Endodermal cell (in vitro differentiated cells): ENCODE measurements at regions not wholly inside any gene's neighbourhood (a gene's known extent, or its start where the extent isn't known, plus 50 kb on each side); places are given as distances from the start of the nearest gene placed in this dataset.

Experiments
- DNase-seq: peaks from one replicate; pipeline ENCODE4 v3.0.0-alpha.2; 2017
- H3K27ac ChIP-seq: 2 replicates; pipeline ENCODE4 v1.5.1; 2013; ENCODE audit warnings: mild to moderate bottlenecking, low read depth, low read length, moderate library complexity
- H3K27me3 ChIP-seq: 2 replicates; pipeline ENCODE4 v1.6.1; 2013; ENCODE audit warnings: mild to moderate bottlenecking, low read length, moderate library complexity; ENCODE audit not compliant: insufficient read depth, control insufficient read depth, poor library complexity, severe bottlenecking
- H3K36me3 ChIP-seq: 2 replicates; pipeline ENCODE4 v1.7.0; 2013; ENCODE audit warnings: mild to moderate bottlenecking, low read length, moderate library complexity; ENCODE audit not compliant: control insufficient read depth, insufficient read depth
- H3K4me1 ChIP-seq: one replicate; pipeline ENCODE4 v1.7.0; 2013; ENCODE audit warnings: low read length; ENCODE audit not compliant: control insufficient read depth, insufficient read depth
- H3K4me3 ChIP-seq: 2 replicates; pipeline ENCODE4 v1.5.1; 2013; ENCODE audit warnings: mild to moderate bottlenecking, low read length, moderate library complexity
- H3K9ac ChIP-seq: 2 replicates; pipeline ENCODE4 v1.6.1; 2013; ENCODE audit warnings: mild to moderate bottlenecking, low read length, moderate library complexity; ENCODE audit not compliant: poor library complexity, severe bottlenecking; ENCODE audit errors: extremely low read depth
- H3K9me3 ChIP-seq: 2 replicates; pipeline ENCODE4 v1.6.1; 2013; ENCODE audit warnings: mild to moderate bottlenecking, low read length, moderate library complexity; ENCODE audit not compliant: control insufficient read depth
- H3K27ac Mint-ChIP-seq: 2 replicates; pipeline ENCODE4 v1.8.0; 2020; ENCODE audit warnings: mixed read lengths
- H3K27me3 Mint-ChIP-seq: 2 replicates; pipeline ENCODE4 v1.8.0; 2021; ENCODE audit warnings: mild to moderate bottlenecking, mixed read lengths; ENCODE audit not compliant: insufficient read depth
- H3K36me3 Mint-ChIP-seq: 2 replicates; pipeline ENCODE4 v1.8.0; 2020; ENCODE audit warnings: low read depth, mixed read lengths
- H3K4me1 Mint-ChIP-seq: 2 replicates; pipeline ENCODE4 v1.8.0; 2020; ENCODE audit warnings: mixed read lengths
- H3K4me3 Mint-ChIP-seq: 2 replicates; pipeline ENCODE4 v1.8.0; 2020; ENCODE audit warnings: mild to moderate bottlenecking, moderate library complexity, mixed read lengths
- H3K9me3 Mint-ChIP-seq: 2 replicates; pipeline ENCODE4 v1.8.0; 2020; ENCODE audit warnings: mild to moderate bottlenecking, mixed read lengths
- WGBS, 2 experiments: methylation state at CpG; one replicate each; pipeline versions ENCODE4 v1.1.5 to v1.1.7; 2013; ENCODE audit warnings: missing lambda C conversion rate in 2 of 2, mixed read lengths in 1 of 2; ENCODE audit not compliant: insufficient coverage in 1 of 2, insufficient read length in 1 of 2; 5-methylcytosine and 5-hydroxymethylcytosine counted together
- TF ChIP-seq, protein P1 (sequence below): fragments of 200-600 bp; sonication (generic); conservative IDR thresholded peaks from 2 replicates; pipeline ENCODE4 v1.5.0; 2021; ENCODE audit warnings: antibody characterized with exemption, mild to moderate bottlenecking

DNA sequence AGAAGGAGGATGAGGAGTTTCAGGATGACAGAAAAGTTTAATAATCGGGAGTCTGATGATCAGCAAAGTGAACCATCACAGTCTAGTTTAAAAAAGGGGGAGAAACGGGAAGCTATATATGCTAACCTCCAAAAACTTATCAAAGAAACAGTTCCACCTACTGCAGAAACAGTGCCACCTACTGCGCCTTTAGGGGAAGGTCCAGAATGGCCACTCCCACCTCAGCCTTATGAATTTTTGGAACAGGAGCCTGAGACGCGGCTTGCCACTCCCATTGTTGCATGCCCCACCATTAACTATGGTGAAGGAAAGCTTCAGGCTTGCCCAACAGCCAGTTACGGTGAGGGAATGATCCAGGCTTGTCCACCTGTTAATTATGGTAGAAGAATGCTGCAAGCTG is 929.0 kb downstream of the SLITRK6 start:
- no peaks in the 10 kb centered on the region for H3K9me3 Mint-ChIP-seq
- no peak overlapping the region for H3K9ac ChIP-seq
- H3K27me3 Mint-ChIP-seq: no peaks in the 10 kb centered on the region
- no peak overlapping the region for H3K4me3 Mint-ChIP-seq
- no peaks in the 10 kb centered on the region for H3K9me3 ChIP-seq
- H3K27ac Mint-ChIP-seq: no peak overlapping the region
- no peaks in the 10 kb centered on the region for H3K4me1 ChIP-seq
- H3K36me3 ChIP-seq: no peaks in the 10 kb centered on the region
- peaks cover 9% of the 10 kb centered on the region for H3K4me1 Mint-ChIP-seq
- H3K4me3 ChIP-seq: no peak overlapping the region
- no peaks in the 10 kb centered on the region for H3K27me3 ChIP-seq
- H3K27ac ChIP-seq: no peak overlapping the region
- 87 to 100% methylated on average over 3 to 5 of the region's 6 CpGs for WGBS, 2 experiments
- no peaks in the 10 kb centered on the region for H3K36me3 Mint-ChIP-seq
- peak; percentile 50 for DNase-seq
- TF ChIP-seq, protein P1, sequence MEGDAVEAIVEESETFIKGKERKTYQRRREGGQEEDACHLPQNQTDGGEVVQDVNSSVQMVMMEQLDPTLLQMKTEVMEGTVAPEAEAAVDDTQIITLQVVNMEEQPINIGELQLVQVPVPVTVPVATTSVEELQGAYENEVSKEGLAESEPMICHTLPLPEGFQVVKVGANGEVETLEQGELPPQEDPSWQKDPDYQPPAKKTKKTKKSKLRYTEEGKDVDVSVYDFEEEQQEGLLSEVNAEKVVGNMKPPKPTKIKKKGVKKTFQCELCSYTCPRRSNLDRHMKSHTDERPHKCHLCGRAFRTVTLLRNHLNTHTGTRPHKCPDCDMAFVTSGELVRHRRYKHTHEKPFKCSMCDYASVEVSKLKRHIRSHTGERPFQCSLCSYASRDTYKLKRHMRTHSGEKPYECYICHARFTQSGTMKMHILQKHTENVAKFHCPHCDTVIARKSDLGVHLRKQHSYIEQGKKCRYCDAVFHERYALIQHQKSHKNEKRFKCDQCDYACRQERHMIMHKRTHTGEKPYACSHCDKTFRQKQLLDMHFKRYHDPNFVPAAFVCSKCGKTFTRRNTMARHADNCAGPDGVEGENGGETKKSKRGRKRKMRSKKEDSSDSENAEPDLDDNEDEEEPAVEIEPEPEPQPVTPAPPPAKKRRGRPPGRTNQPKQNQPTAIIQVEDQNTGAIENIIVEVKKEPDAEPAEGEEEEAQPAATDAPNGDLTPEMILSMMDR: peak; percentile 65

DNA sequence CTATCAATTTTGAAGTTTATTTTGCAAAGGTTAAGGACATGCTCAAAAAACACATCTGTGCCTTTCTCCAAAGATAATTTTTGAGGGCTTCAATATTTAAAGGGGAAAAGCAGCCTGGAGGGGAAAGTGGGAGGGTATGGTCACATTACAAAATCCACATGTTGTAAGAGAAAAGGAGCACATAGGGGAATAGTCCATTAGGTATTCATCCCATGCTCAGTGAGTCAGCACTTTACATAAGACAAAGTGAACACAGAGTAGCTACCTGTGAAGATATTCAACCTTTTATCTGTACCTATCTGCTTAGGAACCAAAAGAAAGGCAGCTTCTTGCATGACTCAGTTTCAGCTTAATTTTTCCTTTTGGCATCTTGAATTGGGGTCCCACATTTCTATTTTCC is 932.0 kb downstream of the SLITRK6 start:
- Histone ChIP-seq H3K4me1 (no peaks in the 10 kb centered on the region), H3K27ac (no peak overlapping the region), H3K27me3 (no peaks in the 10 kb centered on the region), H3K4me3 (no peak overlapping the region), H3K9ac (no peak overlapping the region), H3K9me3 (no peaks in the 10 kb centered on the region), H3K36me3 (no peaks in the 10 kb centered on the region)
- Mint-ChIP-seq H3K4me3 (no peak overlapping the region), H3K27ac (peak overlapping the region; percentile 59), H3K36me3 (no peaks in the 10 kb centered on the region), H3K4me1 (peaks cover 9% of the 10 kb centered on the region), H3K9me3 (no peaks in the 10 kb centered on the region), H3K27me3 (no peaks in the 10 kb centered on the region)
- DNase-seq: no peak
- TF ChIP-seq, protein P1: no peak

- Histone ChIP-seq H3K27me3 (no peaks in the 10 kb centered on the region), H3K9me3 (no peaks in the 10 kb centered on the region), H3K27ac (no peak overlapping the region), H3K9ac (no peak overlapping the region), H3K4me1 (no peaks in the 10 kb centered on the region), H3K4me3 (no peak overlapping the region), H3K36me3 (no peaks in the 10 kb centered on the region)
- DNase-seq: peak; percentile 56
- H3K27me3 Mint-ChIP-seq: no peaks in the 10 kb centered on the region
- no peaks in the 10 kb centered on the region for H3K9me3 Mint-ChIP-seq
- peaks cover 9% of the 10 kb centered on the region for H3K4me1 Mint-ChIP-seq
- no peaks in the 10 kb centered on the region for H3K36me3 Mint-ChIP-seq
- TF ChIP-seq, protein P1: no peak
- H3K4me3 Mint-ChIP-seq: no peak overlapping the region
- no peak overlapping the region for H3K27ac Mint-ChIP-seq
- WGBS, 2 experiments: 86 to 95% methylated on average over 2 of the region's 2 CpGs
Observed at GRCh38 chr13:84865783-84866221, 933.4 kb downstream of the SLITRK6 start.
